ENCODE measurements at regions not wholly inside any gene's neighbourhood (a gene's known extent, or its start where the extent isn't known, plus 50 kb on each side); places are given as distances from the start of the nearest gene placed in this dataset.

DNA sequence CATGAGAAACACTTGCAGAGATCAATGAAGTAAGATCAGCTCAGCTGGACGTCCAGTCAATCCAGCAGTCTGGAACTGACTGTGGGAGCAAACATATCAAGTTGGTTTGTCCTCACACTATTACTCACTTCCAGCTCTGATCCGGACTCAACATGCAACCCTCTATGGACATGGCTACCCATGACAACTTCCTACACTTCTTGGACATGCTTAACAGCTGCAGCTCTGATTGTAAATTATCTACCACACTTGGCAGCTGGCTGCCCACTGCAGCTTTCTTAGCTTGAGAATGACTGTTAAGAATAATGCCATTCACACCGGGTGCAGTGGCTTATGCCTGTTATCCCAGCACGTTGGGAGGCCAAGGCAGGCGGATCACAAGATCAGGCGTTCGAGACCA, 429.8 kb downstream of the EPHA4 start:
- TF ChIP-seq, protein P1, sequence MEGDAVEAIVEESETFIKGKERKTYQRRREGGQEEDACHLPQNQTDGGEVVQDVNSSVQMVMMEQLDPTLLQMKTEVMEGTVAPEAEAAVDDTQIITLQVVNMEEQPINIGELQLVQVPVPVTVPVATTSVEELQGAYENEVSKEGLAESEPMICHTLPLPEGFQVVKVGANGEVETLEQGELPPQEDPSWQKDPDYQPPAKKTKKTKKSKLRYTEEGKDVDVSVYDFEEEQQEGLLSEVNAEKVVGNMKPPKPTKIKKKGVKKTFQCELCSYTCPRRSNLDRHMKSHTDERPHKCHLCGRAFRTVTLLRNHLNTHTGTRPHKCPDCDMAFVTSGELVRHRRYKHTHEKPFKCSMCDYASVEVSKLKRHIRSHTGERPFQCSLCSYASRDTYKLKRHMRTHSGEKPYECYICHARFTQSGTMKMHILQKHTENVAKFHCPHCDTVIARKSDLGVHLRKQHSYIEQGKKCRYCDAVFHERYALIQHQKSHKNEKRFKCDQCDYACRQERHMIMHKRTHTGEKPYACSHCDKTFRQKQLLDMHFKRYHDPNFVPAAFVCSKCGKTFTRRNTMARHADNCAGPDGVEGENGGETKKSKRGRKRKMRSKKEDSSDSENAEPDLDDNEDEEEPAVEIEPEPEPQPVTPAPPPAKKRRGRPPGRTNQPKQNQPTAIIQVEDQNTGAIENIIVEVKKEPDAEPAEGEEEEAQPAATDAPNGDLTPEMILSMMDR (IDR thresholded peaks at IDR 0.05; ENCODE audit: poor library complexity), result no peak
- TF ChIP-seq EZH2 (IDR thresholded peaks at IDR 0.05; ENCODE audit: borderline replicate concordance), result no peak

All from hepatocyte (in vitro differentiated cells).